HepG2 (cell line): ENCODE measurements at regions not wholly inside any gene's neighbourhood (a gene's known extent, or its start where the extent isn't known, plus 50 kb on each side); places are given as distances from the start of the nearest gene placed in this dataset.

Experiments used
- ATAC-seq: fragments of 200-7000 bp; cut with Tn5 transposase; 3 replicates; pipeline ENCODE4 v1.9.1; 2020; ENCODE audit warnings: mild to moderate bottlenecking, moderate library complexity
- BruUV-seq: library from RNA; stranded (reverse); fragments of 400-500 nt; replicated peaks from 2 replicates; lab custom pipeline; 2021; lab: Mats Ljungman, UMichigan
- CTCF ChIA-PET: fragments of 300-600 bp; formaldehyde crosslinking; extraction: SDS; loops from one replicate; lab custom pipeline; 2021; ENCODE audit warnings: low total read pairs, inconsistent platforms, low intra/inter-chr PET ratio; lab: Yijun Ruan, JAX
- POLR2A ChIA-PET: fragments of 350-600 bp; sonication (Branson Sonifier 250); formaldehyde crosslinking; loops from one replicate; lab custom pipeline; 2020; ENCODE audit warnings: antibody characterized with exemption, inconsistent platforms; lab: Yijun Ruan, JAX
- DNase-seq: peaks from one replicate; pipeline ENCODE4 v3.0.0-alpha.2; 2015; ENCODE audit warnings: low spot score
- FAIRE-seq: peaks from 3 replicates; lab custom pipeline; 2011; peaks lifted over from hg19 to GRCh38; lab: Jason Lieb, UNC
- H2AFZ ChIP-seq: one replicate; pipeline ENCODE4 v1.6.1; 2011; ENCODE audit warnings: low read length, inconsistent platforms
- H3K27ac ChIP-seq: fragments of 300-600 bp; 3 replicates; pipeline ENCODE4 v1.8.0; 2011; ENCODE audit warnings: mixed run types, mild to moderate bottlenecking, mixed read lengths, low read length, inconsistent platforms; ENCODE audit not compliant: insufficient read depth; ENCODE audit errors: extremely low read length
- H3K27me3 ChIP-seq, 2 experiments: fragments of 200-600 bp in 1 of 2; 2 replicates in 1 of 2; 3 replicates in 1 of 2; pipeline versions ENCODE4 v1.6.0 to v1.8.0; 2011; ENCODE audit warnings: low read length in 2 of 2, mild to moderate bottlenecking in 2 of 2, moderate library complexity in 2 of 2, inconsistent platforms in 1 of 2; ENCODE audit not compliant: insufficient read depth in 2 of 2, control insufficient read depth in 1 of 2
- H3K36me3 ChIP-seq, 2 experiments: fragments of 200-600 bp in 1 of 2; replicated peaks in 1 of 2; 2 replicates in 1 of 2; 3 replicates in 1 of 2; pipeline versions ENCODE4 v1.5.1 to v1.8.0; 2011; ENCODE audit warnings: low read length in 2 of 2, inconsistent platforms in 1 of 2; ENCODE audit not compliant: insufficient read depth in 2 of 2, control insufficient read depth in 1 of 2
- H3K4me1 ChIP-seq: 2 replicates; pipeline ENCODE4 v1.5.1; 2012; ENCODE audit warnings: low read length, inconsistent platforms; ENCODE audit not compliant: insufficient read depth
- H3K4me2 ChIP-seq: 2 replicates; pipeline ENCODE4 v1.6.0; 2011; ENCODE audit warnings: low read depth, low read length, inconsistent platforms
- H3K4me3 ChIP-seq, 3 experiments: fragments of 200-600 bp in 1 of 3; sonication (generic), shearing (Covaris generic) in 1 of 3; replicated peaks in 1 of 3; 2 replicates each; pipeline ENCODE4 v1.5.1; 2011 to 2016; ENCODE audit warnings: low read length in 3 of 3, inconsistent platforms in 2 of 3, low read depth in 2 of 3, mild to moderate bottlenecking in 2 of 3, control low read depth in 1 of 3, mixed read lengths in 1 of 3; ENCODE audit not compliant: insufficient read depth in 1 of 3
- H3K79me2 ChIP-seq: one replicate; pipeline ENCODE4 v1.6.1; 2011; ENCODE audit warnings: low read length, inconsistent platforms; ENCODE audit not compliant: insufficient read depth
- H3K9ac ChIP-seq: 2 replicates; pipeline ENCODE4 v1.6.0; 2011; ENCODE audit warnings: mild to moderate bottlenecking, low read depth, low read length, inconsistent platforms; ENCODE audit not compliant: insufficient read depth
- H3K9me3 ChIP-seq: 2 replicates; pipeline ENCODE4 v1.5.1; 2012; ENCODE audit warnings: mild to moderate bottlenecking, low read length
- H4K20me1 ChIP-seq: 2 replicates; pipeline ENCODE4 v1.6.0; 2011; ENCODE audit warnings: inconsistent platforms, mild to moderate bottlenecking, low read length, moderate library complexity; ENCODE audit not compliant: insufficient read depth
- CAMTA2 ChIP-seq: sonication (generic); formaldehyde crosslinking; IDR thresholded peaks from 2 replicates; pipeline ENCODE4 v1.4.0; 2020; ENCODE audit warnings: mild to moderate bottlenecking, missing genetic modification reagents, borderline replicate concordance
- KAT8 ChIP-seq: IDR thresholded peaks from 2 replicates; pipeline ENCODE4 v1.6.1; 2016; ENCODE audit warnings: missing genetic modification reagents, missing compliant biosample characterization
- LRRFIP1 ChIP-seq: sonication (generic); formaldehyde crosslinking; conservative IDR thresholded peaks from 2 replicates; pipeline ENCODE4 v1.4.0; 2020; ENCODE audit warnings: missing genetic modification reagents
- MNT ChIP-seq: fragments of 450-650 bp; IDR thresholded peaks from 2 replicates; pipeline ENCODE4 v1.6.1; 2016
- MYNN ChIP-seq: sonication (generic); formaldehyde crosslinking; IDR thresholded peaks from 2 replicates; pipeline ENCODE4 v1.4.0; 2020; ENCODE audit warnings: mild to moderate bottlenecking, low read depth, missing genetic modification reagents
- SP140L ChIP-seq: sonication (generic); formaldehyde crosslinking; IDR thresholded peaks from 2 replicates; pipeline ENCODE4 v1.4.0; 2020; ENCODE audit warnings: missing genetic modification reagents, borderline replicate concordance
- ZNF567 ChIP-seq: sonication (generic); formaldehyde crosslinking; IDR thresholded peaks from 2 replicates; pipeline ENCODE4 v1.8.1; 2023; ENCODE audit warnings: mild to moderate bottlenecking, missing genetic modification reagents, borderline replicate concordance
- ZNF687 ChIP-seq: sonication (generic); formaldehyde crosslinking; IDR thresholded peaks from 2 replicates; pipeline ENCODE4 v1.5.1; 2020; ENCODE audit warnings: mild to moderate bottlenecking, missing genetic modification reagents, moderate library complexity
- ZSCAN9 ChIP-seq: IDR thresholded peaks from 2 replicates; pipeline ENCODE4 v1.6.1; 2016; ENCODE audit warnings: borderline replicate concordance
- WGBS: methylation state at CpG from one replicate; pipeline ENCODE4 v1.1.6; 2017; ENCODE audit warnings: low lambda C conversion rate; 5-methylcytosine and 5-hydroxymethylcytosine counted together
- in situ Hi-C: cut with HindIII; loops from 2 replicates; pipeline ENCODE4 v1.10.0; 2017; ENCODE audit warnings: low pct_unique_long_range_greater_than_20kb; ENCODE audit not compliant: extremely low pct_ligation_motif_present
- intact Hi-C: fragments of 100-400 bp; cut with micrococcal nuclease; formaldehyde crosslinking; loops from one replicate; pipeline ENCODE4 v1.10.0; 2022; ENCODE audit not compliant: unreplicated experiment

- no peak for TF ChIP-seq SP140L (CRISPR knock-in tag)
- TF ChIP-seq ZSCAN9 (CRISPR knock-in tag), result no peak
- no peak for TF ChIP-seq MYNN (CRISPR knock-in tag)
- no peak for TF ChIP-seq ZNF687
- no peak for TF ChIP-seq ZNF567 (CRISPR knock-in tag)
- no peak for TF ChIP-seq MNT
- TF ChIP-seq CAMTA2, result no peak
- TF ChIP-seq KAT8, result no peak
- TF ChIP-seq LRRFIP1, result no peak
- TF ChIP-seq, all 625 proteins: peak for 0
- Histone ChIP-seq H3K27ac (no peak overlapping the region), H4K20me1 (no peaks in the 10 kb centered on the region), H3K4me1 (no peaks in the 10 kb centered on the region), H3K4me3 (no peak overlapping the region), H3K27me3 (no peaks in the 10 kb centered on the region), H3K79me2 (no peaks in the 10 kb centered on the region), H3K9me3 (peaks cover 11% of the 10 kb centered on the region; the same call in 1 of the 2 replicates), H3K4me2 (no peak overlapping the region), H3K36me3 (no peaks in the 10 kb centered on the region), H2AFZ (no peak overlapping the region), H3K9ac (no peak overlapping the region)
- no peak for ATAC-seq
- ChIA-PET POLR2A (no interaction called here), CTCF (no interaction called here)
- no TSS peak for BruUV-seq
- intact Hi-C loops, result no loop called here
- in situ Hi-C loops, result no loop called here
- 5% methylated on average over 1 of the region's 1 CpG for WGBS
- no peak for DNase-seq
- FAIRE-seq, result no peak
Measured at GRCh38 chr13:53121131-53121773, 92.6 kb downstream of the OLFM4 start.
